ENCODE measurements at regions not wholly inside any gene's neighbourhood (a gene's known extent, or its start where the extent isn't known, plus 50 kb on each side); places are given as distances from the start of the nearest gene placed in this dataset.
"Not testable (repeated sequence)": the region's sequence is repeated elsewhere in the genome, so short reads cannot be mapped to it uniquely, and the experiment has no call there.

DNA sequence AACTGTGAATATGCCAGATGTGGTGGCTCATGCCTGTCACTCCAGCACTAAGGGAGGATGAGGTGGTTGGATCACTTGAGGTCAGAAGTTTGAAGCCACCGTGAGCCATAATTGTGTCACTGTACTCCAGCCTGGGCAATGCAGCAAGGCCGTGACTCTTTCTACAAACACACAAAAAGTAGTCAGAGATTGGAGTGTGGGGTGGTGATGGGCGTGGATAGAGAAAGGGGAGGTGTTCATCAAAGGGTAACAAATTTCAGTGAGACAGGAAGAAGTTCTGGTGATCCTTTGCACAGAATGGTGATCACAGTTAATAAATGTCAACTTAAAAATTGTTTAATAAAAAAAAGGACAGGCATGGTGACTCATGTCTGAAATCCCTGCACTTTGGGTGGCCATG is 112.1 kb downstream of the CDY2A start:
- TF ChIP-seq CTCF, POLR2A (IDR thresholded peaks at IDR 0.05): not testable (repeated sequence)

Measured in body of pancreas (tissue), 4 donors.